IMR-90 (cell line): ENCODE measurements at regions not wholly inside any gene's neighbourhood (a gene's known extent, or its start where the extent isn't known, plus 50 kb on each side); places are given as distances from the start of the nearest gene placed in this dataset.

Experiments used
- ATAC-seq: fragments of 200-7000 bp; cut with Tn5 transposase; 2 replicates; pipeline ENCODE4 v1.9.1; 2020; ENCODE audit warnings: low read depth, mild to moderate bottlenecking, moderate library complexity
- BruUV-seq: library from RNA; stranded (reverse); fragments of 400-500 nt; replicated peaks from 2 replicates; lab custom pipeline; 2021; lab: Mats Ljungman, UMichigan
- CTCF ChIA-PET: fragments of 300-600 bp; formaldehyde crosslinking; extraction: SDS; loops from one replicate; lab custom pipeline; 2021; ENCODE audit warnings: antibody characterized with exemption; lab: Yijun Ruan, JAX
- POLR2A ChIA-PET: fragments of 300-600 bp; sonication (Branson Sonifier 250); formaldehyde crosslinking; loops from one replicate; lab custom pipeline; 2022; ENCODE audit warnings: antibody characterized with exemption; ENCODE audit not compliant: unreplicated experiment; lab: Charles Lee
- DNase-seq: peaks from one replicate; pipeline ENCODE4 v3.0.0; 2013
- H2AFZ ChIP-seq: replicated peaks from 2 replicates; pipeline ENCODE3; 2013; ENCODE audit warnings: low read length, mild to moderate bottlenecking; ENCODE audit not compliant: poor library complexity
- H2AK5ac ChIP-seq: 2 replicates; pipeline ENCODE4 v1.6.1; 2013; ENCODE audit warnings: low read depth, low read length, inconsistent platforms
- H2AK9ac ChIP-seq: replicated peaks from 2 replicates; pipeline ENCODE3; 2013; ENCODE audit warnings: mild to moderate bottlenecking, low read depth, low read length, moderate library complexity; ENCODE audit not compliant: poor library complexity
- H2BK120ac ChIP-seq: 2 replicates; pipeline ENCODE4 v1.6.1; 2013; ENCODE audit warnings: low read depth, low read length, inconsistent platforms
- H2BK15ac ChIP-seq: 3 replicates; pipeline ENCODE4 v1.6.1; 2013; ENCODE audit warnings: low read depth, low read length, inconsistent platforms
- H2BK20ac ChIP-seq: 2 replicates; pipeline ENCODE4 v1.6.1; 2013; ENCODE audit warnings: low read depth, mild to moderate bottlenecking, inconsistent platforms, low read length, moderate library complexity
- H2BK5ac ChIP-seq: 2 replicates; pipeline ENCODE4 v1.6.1; 2013; ENCODE audit warnings: mild to moderate bottlenecking, low read depth, low read length, inconsistent platforms; ENCODE audit not compliant: poor library complexity, severe bottlenecking
- H3K14ac ChIP-seq: replicated peaks from 2 replicates; pipeline ENCODE4 v1.6.1; 2013; ENCODE audit warnings: low read depth, low read length, inconsistent platforms
- H3K18ac ChIP-seq: 2 replicates; pipeline ENCODE4 v1.6.1; 2013; ENCODE audit warnings: low read depth, low read length, control low read depth
- H3K23ac ChIP-seq: 2 replicates; pipeline ENCODE4 v1.6.1; 2013; ENCODE audit warnings: low read depth, low read length, inconsistent platforms
- H3K27ac ChIP-seq: 2 replicates; pipeline ENCODE4 v1.5.1; 2013; ENCODE audit warnings: mild to moderate bottlenecking, control low read depth, low read length; ENCODE audit not compliant: insufficient read depth
- H3K27me3 ChIP-seq: 2 replicates; pipeline ENCODE4 v1.6.1; 2013; ENCODE audit warnings: low read length; ENCODE audit not compliant: control insufficient read depth, insufficient read depth
- H3K36me3 ChIP-seq: 2 replicates; pipeline ENCODE4 v1.6.1; 2013; ENCODE audit warnings: low read length, mixed read lengths; ENCODE audit not compliant: control insufficient read depth, insufficient read depth
- H3K4ac ChIP-seq: 2 replicates; pipeline ENCODE4 v1.6.1; 2013; ENCODE audit warnings: low read depth, low read length, inconsistent platforms
- H3K4me1 ChIP-seq: 2 replicates; pipeline ENCODE4 v1.6.1; 2013; ENCODE audit warnings: low read length, mixed read lengths; ENCODE audit not compliant: control insufficient read depth, insufficient read depth
- H3K4me2 ChIP-seq: 2 replicates; pipeline ENCODE4 v1.6.1; 2013; ENCODE audit warnings: low read depth, mild to moderate bottlenecking, control low read depth, low read length, moderate library complexity
- H3K4me3 ChIP-seq: 2 replicates; pipeline ENCODE4 v1.5.1; 2013; ENCODE audit warnings: low read depth, mild to moderate bottlenecking, control low read depth, low read length, moderate library complexity; ENCODE audit not compliant: insufficient read depth
- H3K56ac ChIP-seq: 2 replicates; pipeline ENCODE4 v1.6.1; 2013; ENCODE audit warnings: low read length, inconsistent platforms; ENCODE audit not compliant: insufficient read depth; ENCODE audit errors: extremely low read depth
- H3K79me1 ChIP-seq, 2 experiments: 2 replicates each; pipeline ENCODE4 v1.6.1; 2013; ENCODE audit warnings: low read length in 2 of 2, inconsistent platforms in 1 of 2, low read depth in 1 of 2
- H3K9ac ChIP-seq: 2 replicates; pipeline ENCODE4 v1.6.1; 2013; ENCODE audit warnings: low read depth, low read length, control low read depth
- H3K9me1 ChIP-seq: 2 replicates; pipeline ENCODE4 v1.6.1; 2013; ENCODE audit warnings: low read length, inconsistent platforms; ENCODE audit not compliant: insufficient read depth
- H3K9me3 ChIP-seq: 2 replicates; pipeline ENCODE4 v1.6.1; 2013; ENCODE audit warnings: low read length; ENCODE audit not compliant: control insufficient read depth, insufficient read depth
- H4K20me1 ChIP-seq: 2 replicates; pipeline ENCODE4 v1.6.1; 2013; ENCODE audit warnings: low read length, inconsistent platforms; ENCODE audit not compliant: insufficient read depth
- H4K5ac ChIP-seq: 2 replicates; pipeline ENCODE4 v1.6.1; 2013; ENCODE audit warnings: mild to moderate bottlenecking, low read depth, low read length, control low read depth
- H4K8ac ChIP-seq, 2 experiments: 2 replicates each; pipeline ENCODE4 v1.6.1; 2013; ENCODE audit warnings: low read depth in 2 of 2, low read length in 2 of 2, control low read depth in 1 of 2, inconsistent platforms in 1 of 2
- H4K91ac ChIP-seq: 2 replicates; pipeline ENCODE4 v1.6.1; 2013; ENCODE audit warnings: low read depth, low read length, inconsistent platforms; ENCODE audit not compliant: insufficient read depth
- RAD21 ChIP-seq: IDR thresholded peaks from 2 replicates; pipeline ENCODE4 v1.6.1; 2012; ENCODE audit warnings: low read length, improper control_type of control experiment
- RCOR1 ChIP-seq: IDR thresholded peaks from 2 replicates; pipeline ENCODE4 v1.6.1; 2012; ENCODE audit warnings: mild to moderate bottlenecking, low read length, improper control_type of control experiment; ENCODE audit not compliant: insufficient replicate concordance
- WGBS, 2 experiments: methylation state at CpG; one replicate each; pipeline versions ENCODE4 v1.1.5 to v1.1.7; 2013; ENCODE audit warnings: missing lambda C conversion rate in 2 of 2; ENCODE audit not compliant: insufficient read length in 1 of 2; ENCODE audit errors: extremely low coverage in 2 of 2; 5-methylcytosine and 5-hydroxymethylcytosine counted together
- dilution Hi-C: fragments of 300-500 bp; cut with HindIII; formaldehyde crosslinking; loops from one replicate; pipeline ENCODE4 v1.14.3; 2018; ENCODE audit warnings: low sequenced_read_pairs; ENCODE audit not compliant: unreplicated experiment
- in situ Hi-C: fragments of 300-500 bp; cut with MboI; formaldehyde crosslinking; loops from 3 replicates; pipeline ENCODE4 v1.14.3; 2019; ENCODE audit warnings: low sequenced_read_pairs, inconsistent platforms, mixed read lengths
- intact Hi-C: fragments of 100-400 bp; cut with micrococcal nuclease; formaldehyde crosslinking; loops from 2 replicates; pipeline ENCODE4 v1.10.0; 2022

DNA sequence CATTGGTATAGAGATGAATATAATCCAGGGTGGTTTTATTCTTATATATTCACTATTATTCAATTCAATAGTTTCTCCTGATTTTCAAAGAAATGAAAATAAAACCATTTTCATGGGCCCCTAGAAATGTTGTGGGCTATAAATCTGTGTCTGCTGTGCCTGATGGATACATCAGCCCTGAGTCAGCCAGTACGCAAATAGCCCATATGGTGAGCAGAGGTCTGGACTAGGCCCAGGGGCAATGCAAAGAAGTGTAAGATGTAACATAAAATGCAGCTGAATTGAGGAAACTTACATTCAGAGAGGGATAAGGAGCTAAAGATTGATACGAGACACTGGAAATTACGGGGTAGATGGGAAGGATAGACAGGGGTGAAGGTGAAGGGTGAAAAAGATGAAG, 122.5 kb downstream of the MAIP1 start:
- Histone ChIP-seq H2BK5ac (peak overlapping the region; percentile 38), H4K20me1 (no peaks in the 10 kb centered on the region), H4K91ac (peak overlapping the region; percentile 31; the same call in 1 of the 2 replicates), H4K8ac (peak overlapping the region in 1 of 2 experiments; percentile 50; a peak in 2 of 4 replicates), H3K9me1 (peaks cover 4% of the 10 kb centered on the region; the same call in 1 of the 2 replicates), H3K18ac (peak overlapping the region; percentile 60), H3K27ac (peak overlapping the region; percentile 54; the same call in 1 of the 2 replicates), H2BK120ac (peak overlapping the region; percentile 57), H3K36me3 (no peaks in the 10 kb centered on the region), H3K23ac (peak overlapping the region; percentile 18; the same call in 1 of the 2 replicates), H2BK15ac (peak overlapping the region; percentile 73; the same call in 1 of the 3 replicates), H4K5ac (peak overlapping the region; percentile 95; the same call in 1 of the 2 replicates), H3K4me3 (no peak overlapping the region), H2AK9ac (no peak overlapping the region), H3K14ac (peak overlapping the region; percentile 59; the same call in 1 of the 2 replicates), H3K9ac (no peak overlapping the region), H3K4ac (peak overlapping the region; percentile 36; the same call in 1 of the 2 replicates), H2AK5ac (no peak overlapping the region; the same call in 1 of the 2 replicates), H3K56ac (no peak overlapping the region; the same call in 1 of the 2 replicates), H2AFZ (peak overlapping the region; percentile 58), H3K4me2 (peak overlapping the region; percentile 16; the same call in 1 of the 2 replicates), H3K79me1 (no peaks in the 10 kb centered on the region), H3K9me3 (no peaks in the 10 kb centered on the region), H3K4me1 (peaks cover 8% of the 10 kb centered on the region), H2BK20ac (peak overlapping the region; percentile 53; the same call in 1 of the 2 replicates), H3K27me3 (no peaks in the 10 kb centered on the region; the same call in 1 of the 2 replicates)
- dilution Hi-C loops: no loop called here
- CTCF ChIA-PET: interaction anchor here (1.0 kb wide), 1 partner anchor 268 kb away, joined by 4 read pairs; no protein-coding TSS in a partner anchor
- peak; percentile 88 for DNase-seq
- no TSS peak for BruUV-seq
- POLR2A ChIA-PET: no interaction called here
- in situ Hi-C loops: no loop called here
- ATAC-seq: peak; percentile 56; the same call in 1 of the 2 replicates
- TF ChIP-seq RCOR1 (no peak), RAD21 (no peak)
- intact Hi-C loops: loop anchor here (2.0 kb wide), 2 partner anchors 97 to 229 kb away; partner anchors contain the start of gene SPATS2L
- WGBS, 2 experiments: 52% methylated on average over 3 of the region's 3 CpGs; no CpG with 5 or more reads in 1 of the 2 experiments
